ENCODE measurements at regions not wholly inside any gene's neighbourhood (a gene's known extent, or its start where the extent isn't known, plus 50 kb on each side); places are given as distances from the start of the nearest gene placed in this dataset.

- H3K18ac ChIP-seq (ENCODE audit: insufficient read length, low read depth, low read length): no peak overlapping the region
- no peak overlapping the region for H3T11ph ChIP-seq (ENCODE audit: low read length)
- no peak overlapping the region for H3K23ac ChIP-seq (ENCODE audit: insufficient read length, low read depth, low read length)
- no peak overlapping the region for H2AK5ac ChIP-seq (ENCODE audit: insufficient read length, low read length)
- H3K27me3 ChIP-seq (ENCODE audit: insufficient read depth, low read length): no peaks in the 10 kb centered on the region
- no peak overlapping the region for H3K27ac ChIP-seq (ENCODE audit: insufficient read length, low read depth, low read length)
- no peak for DNase-seq
- Mint-ChIP-seq H3K27me3 (ENCODE audit: low read depth) (peaks cover 37% of the 10 kb centered on the region), H3K4me1 (peaks cover 38 to 41% of the 10 kb centered on the region in 2 experiments), H3K27ac (no peak overlapping the region), H3K4me3 (no peak overlapping the region), H3K9me3 (no peaks in the 10 kb centered on the region), H3K36me3 (ENCODE audit: insufficient read depth in 1 of 3, low read depth in 3 of 3) (no peaks in the 10 kb centered on the region; a peak in 1 of 7 replicates)
- no peak overlapping the region for H2BK20ac ChIP-seq (ENCODE audit: low read depth, low read length, poor library complexity, severe bottlenecking)
- H4K8ac ChIP-seq (replicated peaks; ENCODE audit: insufficient read length, low read depth, low read length): no peak overlapping the region
- no peak overlapping the region for H3K14ac ChIP-seq (ENCODE audit: insufficient read depth, low read length)
- H4K20me1 ChIP-seq (ENCODE audit: control insufficient read depth, insufficient read depth, insufficient read length): no peaks in the 10 kb centered on the region
- no peaks in the 10 kb centered on the region for H3K9me3 ChIP-seq (ENCODE audit: control insufficient read depth, low read depth, low read length)
- no peak overlapping the region for H3K9ac ChIP-seq (ENCODE audit: extremely low read depth, insufficient read length, low read length)
- no peak overlapping the region for H2BK120ac ChIP-seq (ENCODE audit: low read depth, low read length, poor library complexity, severe bottlenecking)
- H3K4ac ChIP-seq (ENCODE audit: low read depth, low read length): no peak overlapping the region
- no peak overlapping the region for H3K56ac ChIP-seq (ENCODE audit: insufficient read length, low read depth, low read length)
- H3K4me2 ChIP-seq (ENCODE audit: insufficient read depth, insufficient read length, low read length): no peak overlapping the region
- H3K23me2 ChIP-seq (ENCODE audit: insufficient read length, low read depth, low read length, poor library complexity, severe bottlenecking): no peaks in the 10 kb centered on the region
- no peak overlapping the region for H2BK15ac ChIP-seq (ENCODE audit: low read depth, low read length)
- no peaks in the 10 kb centered on the region for H3K79me1 ChIP-seq (ENCODE audit: insufficient read depth, low read depth, low read length, poor library complexity, severe bottlenecking)
- no peak overlapping the region for H2BK12ac ChIP-seq (ENCODE audit: insufficient read length, low read depth, low read length)
- no peak overlapping the region for H2BK5ac ChIP-seq (ENCODE audit: insufficient read length, low read length)
- no peak overlapping the region for H4K5ac ChIP-seq (ENCODE audit: insufficient read length, low read depth, low read length)
- H3K79me2 ChIP-seq (ENCODE audit: insufficient read depth, low read length): no peaks in the 10 kb centered on the region
- no peak overlapping the region for H4K91ac ChIP-seq (ENCODE audit: insufficient read length, low read depth, low read length)
- peaks cover 11% of the 10 kb centered on the region; the same call in 1 of the 2 replicates for H3K4me1 ChIP-seq (ENCODE audit: insufficient read depth, low read length)
- no CpG with 5 or more reads among the region's 7 CpGs for WGBS (ENCODE audit: extremely low coverage, insufficient read length, low lambda C conversion rate)
- TF ChIP-seq CTCF (conservative IDR thresholded peaks at IDR 0.05): no peak
- H2AFZ ChIP-seq (ENCODE audit: low read length): no peak overlapping the region
Measured at GRCh38 chr1:166384948-166385347, 218.1 kb upstream of the FAM78B start.

Data from H9 (cell line).